ENCODE measurements at regions not wholly inside any gene's neighbourhood (a gene's known extent, or its start where the extent isn't known, plus 50 kb on each side); places are given as distances from the start of the nearest gene placed in this dataset.
"Not testable (repeated sequence)": the region's sequence is repeated elsewhere in the genome, so short reads cannot be mapped to it uniquely, and the experiment has no call there.

- no peak for DNase-seq (ENCODE audit: low read depth)
Observed at GRCh38 chr2:16392647-16393499, 272.8 kb downstream of the CYRIA start.

- DNase-seq (ENCODE audit: low read depth), result no peak
Observed at GRCh38 chr2:16391986-16392385, 273.6 kb downstream of the CYRIA start.

GRCh38 chr2:16390561-16390960 lies 275.1 kb downstream of the CYRIA start:
- DNase-seq (ENCODE audit: low read depth), result no peak

- DNase-seq (ENCODE audit: low read depth), result no peak
Observed at GRCh38 chr2:16389611-16390010, 276.0 kb downstream of the CYRIA start.

- DNase-seq (ENCODE audit: low read depth), result not testable (repeated sequence)
Observed at GRCh38 chr2:16388199-16388830, 277.3 kb downstream of the CYRIA start.

- DNase-seq (ENCODE audit: low read depth), result no peak
Observed at GRCh38 chr2:16387461-16387984, 278.1 kb downstream of the CYRIA start.

GRCh38 chr2:16386431-16386830 lies 279.2 kb downstream of the CYRIA start:
- no peak for DNase-seq (ENCODE audit: low read depth)

- DNase-seq (ENCODE audit: low read depth), result no peak
Observed at GRCh38 chr2:16386031-16386430, 279.6 kb downstream of the CYRIA start.

- no peak for DNase-seq (ENCODE audit: low read depth)
Observed at GRCh38 chr2:16385341-16385740, 280.3 kb downstream of the CYRIA start.

- DNase-seq (ENCODE audit: low read depth), result no peak
Observed at GRCh38 chr2:16383411-16383810, 282.2 kb downstream of the CYRIA start.

GRCh38 chr2:16382451-16382850 lies 283.2 kb downstream of the CYRIA start:
- DNase-seq (ENCODE audit: low read depth), result no peak

GRCh38 chr2:16381511-16381910 lies 284.1 kb downstream of the CYRIA start:
- no peak for DNase-seq (ENCODE audit: low read depth)

- DNase-seq (ENCODE audit: low read depth), result not testable (repeated sequence)
Observed at GRCh38 chr2:16379901-16380300, 285.7 kb downstream of the CYRIA start.

- not testable (repeated sequence) for DNase-seq (ENCODE audit: low read depth)
Observed at GRCh38 chr2:16379061-16379460, 286.6 kb downstream of the CYRIA start.

- DNase-seq (ENCODE audit: low read depth), result no peak
Observed at GRCh38 chr2:16378031-16378430, 287.6 kb downstream of the CYRIA start.

- DNase-seq (ENCODE audit: low read depth), result no peak
Observed at GRCh38 chr2:16375981-16376380, 289.7 kb downstream of the CYRIA start.

GRCh38 chr2:16375351-16375750 lies 290.3 kb downstream of the CYRIA start:
- DNase-seq (ENCODE audit: low read depth), result no peak

GRCh38 chr2:16374671-16375070 lies 291.0 kb downstream of the CYRIA start:
- DNase-seq (ENCODE audit: low read depth), result no peak

GRCh38 chr2:16373341-16373740 lies 292.3 kb downstream of the CYRIA start:
- no peak for DNase-seq (ENCODE audit: low read depth)

GRCh38 chr2:16371751-16372150 lies 293.9 kb downstream of the CYRIA start:
- no peak for DNase-seq (ENCODE audit: low read depth)

- DNase-seq (ENCODE audit: low read depth), result no peak
Observed at GRCh38 chr2:16368951-16369350, 296.7 kb downstream of the CYRIA start.

GRCh38 chr2:16368328-16368727 lies 297.3 kb downstream of the CYRIA start:
- DNase-seq (ENCODE audit: low read depth), result no peak

GRCh38 chr2:16365366-16365765 lies 300.3 kb downstream of the CYRIA start:
- DNase-seq (ENCODE audit: low read depth), result no peak
